ENCODE measurements at regions not wholly inside any gene's neighbourhood (a gene's known extent, or its start where the extent isn't known, plus 50 kb on each side); places are given as distances from the start of the nearest gene placed in this dataset.

- TF ChIP-seq CTCF (IDR thresholded peaks at IDR 0.05; ENCODE audit: low read length, missing control alignments): no peak
- no peak for DNase-seq (ENCODE audit: low read depth)
- no peak overlapping the region for H3K4me3 ChIP-seq (replicated peaks; ENCODE audit: low read depth, low read length)
Measured at GRCh38 chr5:128877476-128877875, 87.8 kb upstream of the SLC27A6 start.

DNA sequence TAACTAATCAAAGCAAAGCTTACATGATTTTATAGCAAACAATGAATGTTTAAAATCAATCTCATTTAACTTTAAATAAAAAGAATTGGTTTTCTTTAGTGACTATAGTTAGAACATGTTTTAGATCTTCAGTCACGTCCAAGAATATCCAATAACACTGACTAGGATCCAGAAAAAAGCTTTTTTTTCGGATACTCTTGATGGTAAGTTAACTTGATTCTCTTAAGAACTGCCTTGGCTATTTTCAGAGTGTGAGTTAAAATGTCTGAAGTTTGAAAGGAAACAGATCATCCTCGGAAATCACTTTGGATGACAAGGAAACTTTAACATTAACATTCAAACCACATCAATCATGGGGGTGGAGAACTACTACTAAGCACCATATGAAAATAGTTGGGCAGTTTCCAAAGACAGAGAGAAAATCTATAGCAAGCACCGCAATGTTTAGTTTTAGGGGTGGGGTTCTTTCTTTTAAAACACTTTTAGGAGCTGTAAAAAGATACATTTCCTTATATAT, 83.7 kb upstream of the SLC27A6 start:
- no peak for TF ChIP-seq CTCF (IDR thresholded peaks at IDR 0.05; ENCODE audit: low read length, missing control alignments)
- no peak for DNase-seq (ENCODE audit: low read depth)
- H3K4me3 ChIP-seq (replicated peaks; ENCODE audit: low read depth, low read length): no peak overlapping the region

DNA sequence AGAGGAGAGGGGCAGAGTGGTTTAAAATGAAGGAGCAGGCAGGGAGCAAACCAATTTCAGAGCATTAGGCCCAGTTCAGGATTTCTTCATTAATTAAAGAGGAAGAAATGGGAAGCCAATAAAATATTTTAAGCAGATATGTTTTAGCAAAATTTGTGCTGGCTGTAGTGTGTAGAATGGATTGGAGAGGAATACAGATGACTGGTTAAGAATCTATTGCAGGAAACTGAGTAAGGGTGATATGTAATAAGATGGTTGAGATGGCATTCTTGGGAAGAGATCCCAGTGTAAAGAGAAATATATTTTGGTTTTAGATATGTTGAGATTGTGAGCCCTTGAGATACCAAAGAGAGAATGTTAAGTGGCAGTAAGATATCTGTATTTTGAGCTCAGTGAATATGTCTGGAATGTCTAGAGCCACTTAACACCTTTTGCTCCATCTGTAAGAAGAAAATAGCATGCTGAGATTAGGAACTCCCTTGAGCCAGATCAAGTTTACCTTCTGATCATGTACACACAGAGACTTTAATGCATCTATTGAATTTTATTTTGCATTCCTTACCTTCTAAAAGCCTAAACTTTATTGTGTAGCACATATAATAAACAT, 79.5 kb upstream of the SLC27A6 start:
- no peak overlapping the region for H3K4me3 ChIP-seq (replicated peaks; ENCODE audit: low read depth, low read length)
- TF ChIP-seq CTCF (IDR thresholded peaks at IDR 0.05; ENCODE audit: low read length, missing control alignments): no peak
- DNase-seq (ENCODE audit: low read depth): no peak

GRCh38 chr5:128895122-128895521, 70.2 kb upstream of the SLC27A6 start:
- TF ChIP-seq CTCF (IDR thresholded peaks at IDR 0.05; ENCODE audit: low read length, missing control alignments): no peak
- H3K4me3 ChIP-seq (replicated peaks; ENCODE audit: low read depth, low read length): no peak overlapping the region
- DNase-seq (ENCODE audit: low read depth): no peak

DNA sequence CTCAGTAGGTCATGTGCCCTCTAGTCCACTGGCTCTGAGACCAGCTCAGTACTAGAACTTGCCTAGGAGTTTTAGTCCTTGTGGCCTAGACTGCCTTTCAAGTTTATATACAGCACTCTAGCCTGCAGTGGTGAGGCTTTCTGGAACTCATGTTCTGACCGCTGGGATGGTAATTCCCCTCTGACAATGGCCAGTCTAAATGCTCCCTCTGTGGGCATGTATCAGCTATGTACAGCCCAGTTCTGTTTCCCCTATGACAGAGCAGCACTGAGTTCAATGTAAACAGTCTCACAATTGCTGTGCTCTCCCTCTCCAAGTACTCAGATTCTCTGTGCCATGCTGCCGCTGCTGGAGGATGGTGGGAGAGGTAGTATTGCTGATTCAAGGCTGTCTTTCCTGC, 68.6 kb upstream of the SLC27A6 start:
- TF ChIP-seq CTCF (IDR thresholded peaks at IDR 0.05; ENCODE audit: low read length, missing control alignments): no peak
- H3K4me3 ChIP-seq (replicated peaks; ENCODE audit: low read depth, low read length): no peak overlapping the region
- no peak for DNase-seq (ENCODE audit: low read depth)

DNA sequence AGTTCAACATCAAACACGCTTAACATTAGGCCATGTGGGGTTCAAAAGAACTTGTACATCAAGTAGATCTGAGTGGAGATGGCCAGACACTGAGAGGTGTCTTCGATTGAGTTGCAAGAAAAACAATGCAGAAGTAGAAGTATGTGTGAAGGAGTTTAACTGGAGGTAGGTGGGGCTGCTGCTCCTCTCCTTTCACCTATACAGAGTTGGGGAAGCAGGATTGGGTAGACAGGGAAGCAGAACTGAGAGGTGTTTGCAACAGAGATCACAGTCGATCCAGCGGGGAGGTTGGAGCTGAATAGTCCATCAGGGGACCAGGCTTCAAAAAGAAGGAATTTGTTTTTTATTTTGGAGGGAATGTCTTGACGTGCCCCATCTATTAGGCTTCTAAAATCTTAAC, 61.7 kb upstream of the SLC27A6 start:
- no peak for DNase-seq (ENCODE audit: low read depth)
- no peak overlapping the region for H3K4me3 ChIP-seq (replicated peaks; ENCODE audit: low read depth, low read length)
- no peak for TF ChIP-seq CTCF (IDR thresholded peaks at IDR 0.05; ENCODE audit: low read length, missing control alignments)
